NCI-H526 (cell line): ENCODE measurements at regions not wholly inside any gene's neighbourhood (a gene's known extent, or its start where the extent isn't known, plus 50 kb on each side); places are given as distances from the start of the nearest gene placed in this dataset.

Experiments
- DNase-seq, 2 experiments: peaks; one replicate each; lab custom pipeline; 2025; lab: John Stamatoyannopoulos, UW

DNA sequence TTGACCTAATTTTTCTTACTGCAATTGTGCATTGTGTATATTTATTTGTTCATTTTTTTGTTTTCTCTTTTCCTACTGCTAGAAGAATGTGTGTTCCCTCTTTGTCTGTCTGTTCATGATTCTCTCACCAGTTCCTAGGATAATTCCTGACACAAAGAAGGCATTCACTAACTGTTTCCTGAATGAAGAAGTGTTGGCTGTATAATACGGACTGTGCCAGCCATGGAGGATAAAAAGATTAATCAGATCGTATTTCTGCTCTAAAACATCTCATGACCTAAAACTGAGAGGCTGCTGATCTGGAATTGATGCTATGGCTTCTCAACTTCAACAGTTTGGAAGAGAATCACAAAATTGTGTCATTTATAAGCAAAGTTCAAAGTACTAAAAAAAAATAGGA is 563.1 kb upstream of the FRG1 start:
- DNase-seq, result no peak

DNA sequence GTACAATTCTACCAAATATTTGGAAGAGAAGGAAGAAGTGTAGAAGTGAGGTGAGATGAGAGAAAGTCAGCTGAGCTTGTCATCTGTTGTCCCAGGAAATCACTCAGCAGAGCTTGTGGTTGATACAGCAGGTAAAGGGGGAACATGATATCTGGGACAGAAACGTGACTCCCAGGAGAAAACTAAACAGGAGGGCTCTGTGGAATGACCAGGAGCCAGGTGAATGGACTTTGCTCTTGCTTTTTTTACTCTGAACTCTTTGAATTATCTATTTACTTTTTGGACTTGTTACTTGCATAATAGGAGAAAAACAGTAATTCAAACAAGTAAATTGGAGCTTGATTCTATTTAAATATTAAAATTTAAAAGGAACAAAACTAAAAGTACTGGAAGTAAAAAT is 555.6 kb upstream of the FRG1 start:
- DNase-seq, result peak; percentile 41 to 61

DNA sequence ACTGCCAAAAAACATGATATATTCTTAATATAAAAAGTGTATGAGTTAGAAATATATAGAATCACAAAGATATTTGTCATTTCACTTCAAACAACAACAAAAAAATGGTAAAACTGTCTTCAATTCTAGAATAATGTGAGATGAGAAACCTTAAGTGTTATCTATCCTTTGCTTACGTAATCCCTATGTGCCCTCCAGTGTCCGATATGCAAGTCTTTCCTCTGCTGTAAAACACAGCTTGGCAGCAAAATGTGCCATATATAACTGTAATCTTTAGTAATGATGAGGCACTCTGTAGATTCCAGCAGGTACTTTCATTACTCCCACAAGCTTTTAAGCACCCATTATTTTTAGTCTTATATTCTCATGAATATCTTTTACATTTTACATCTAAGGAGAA is 555.1 kb upstream of the FRG1 start:
- peak in 1 of 2 experiments; percentile 5 for DNase-seq

DNA sequence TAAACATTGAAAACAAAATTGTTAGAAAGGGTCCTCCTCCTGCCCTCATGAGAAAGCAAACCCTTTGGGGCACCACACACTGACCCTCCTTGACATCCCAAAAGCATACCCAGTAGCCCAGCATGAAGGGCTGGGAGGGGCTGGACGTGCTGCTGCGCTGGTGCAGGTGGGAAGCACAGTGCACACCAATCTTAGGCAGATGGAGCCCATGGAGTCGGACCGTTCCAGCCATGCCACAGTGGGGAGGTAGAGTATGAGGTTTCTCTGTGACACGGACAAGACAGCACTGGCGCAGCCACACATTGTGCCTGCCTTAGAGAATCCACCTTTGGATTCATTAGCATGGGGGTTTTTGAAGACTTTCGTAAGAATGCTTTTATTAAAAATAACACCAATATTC is 544.2 kb upstream of the FRG1 start:
- DNase-seq, result no peak

DNA sequence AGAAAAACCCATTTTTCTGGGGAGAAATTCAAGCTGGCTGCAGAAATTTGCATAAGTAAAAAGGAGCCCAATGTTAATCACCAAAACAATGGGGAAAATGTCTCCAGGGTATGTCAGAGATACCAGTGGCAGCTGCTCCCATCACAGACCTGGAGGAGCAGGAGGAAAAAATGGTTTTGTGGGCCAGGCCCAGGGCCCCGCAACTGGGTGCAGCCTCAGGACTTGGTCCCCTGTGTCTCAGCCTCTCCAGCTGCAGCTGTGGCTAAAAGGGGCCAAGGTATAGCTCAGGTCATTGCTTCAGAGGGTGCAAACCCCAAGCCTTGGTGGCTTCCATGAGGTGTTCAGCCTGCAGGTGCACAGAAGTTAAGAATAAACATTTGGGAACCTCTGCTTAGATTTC is 536.4 kb upstream of the FRG1 start:
- no peak for DNase-seq

DNA sequence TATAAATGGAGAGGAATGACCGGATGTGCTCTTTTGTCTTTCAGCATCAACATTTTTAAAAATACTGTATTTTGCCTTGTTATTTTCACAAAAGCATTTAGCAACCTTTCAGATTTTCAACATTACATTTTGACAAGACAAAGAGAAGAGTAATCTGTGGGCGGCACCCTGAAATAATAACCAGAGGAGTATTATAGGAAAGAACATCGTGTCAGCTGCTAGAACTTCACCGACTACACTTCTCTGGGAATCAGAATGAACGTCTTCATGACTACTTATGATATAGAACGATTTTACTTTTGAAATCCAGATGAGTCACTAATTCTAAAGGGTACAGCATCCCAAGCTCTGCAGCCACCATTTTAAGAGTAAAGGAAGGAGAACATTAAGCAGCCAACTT is 531.5 kb upstream of the FRG1 start:
- no peak for DNase-seq

DNA sequence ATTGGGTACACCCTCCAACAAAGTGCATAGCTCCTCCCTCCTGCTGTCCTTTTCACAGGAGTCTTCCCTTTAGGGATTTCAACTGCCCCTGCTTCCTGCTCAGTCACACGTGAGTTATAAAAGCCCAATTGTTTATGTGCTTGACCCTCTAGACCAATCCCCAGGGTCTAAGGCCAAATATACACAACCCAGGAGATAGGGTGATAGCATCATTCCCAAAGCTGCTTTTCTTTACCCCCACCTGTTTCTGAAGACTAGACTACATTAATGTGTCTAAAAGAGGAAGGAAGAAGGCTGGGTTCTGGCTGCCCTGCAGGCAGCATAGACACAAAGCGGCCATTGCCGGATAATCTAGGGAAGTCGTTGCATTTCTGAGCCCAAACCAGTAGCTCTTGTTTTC is 526.7 kb upstream of the FRG1 start:
- DNase-seq, result no peak

DNA sequence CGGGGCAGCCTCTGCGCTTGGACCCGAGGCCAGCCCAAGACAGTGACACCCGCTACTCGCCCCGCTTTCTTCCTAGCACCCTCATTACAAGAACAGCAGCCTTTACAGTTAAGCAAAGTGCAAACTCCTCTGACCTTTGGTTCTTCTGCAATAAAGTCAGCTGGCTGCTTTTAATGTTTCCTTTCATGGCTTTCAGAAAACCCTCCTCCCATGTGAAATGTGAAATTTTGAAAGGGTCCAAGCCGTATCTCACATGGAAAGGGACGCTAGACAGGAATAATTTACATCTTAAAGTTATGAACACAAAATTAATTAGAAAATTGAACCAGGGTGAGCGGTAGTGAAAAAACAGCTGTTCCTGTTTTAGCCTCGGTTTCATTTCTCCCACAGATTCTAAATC is 520.1 kb upstream of the FRG1 start:
- DNase-seq, result no peak

DNA sequence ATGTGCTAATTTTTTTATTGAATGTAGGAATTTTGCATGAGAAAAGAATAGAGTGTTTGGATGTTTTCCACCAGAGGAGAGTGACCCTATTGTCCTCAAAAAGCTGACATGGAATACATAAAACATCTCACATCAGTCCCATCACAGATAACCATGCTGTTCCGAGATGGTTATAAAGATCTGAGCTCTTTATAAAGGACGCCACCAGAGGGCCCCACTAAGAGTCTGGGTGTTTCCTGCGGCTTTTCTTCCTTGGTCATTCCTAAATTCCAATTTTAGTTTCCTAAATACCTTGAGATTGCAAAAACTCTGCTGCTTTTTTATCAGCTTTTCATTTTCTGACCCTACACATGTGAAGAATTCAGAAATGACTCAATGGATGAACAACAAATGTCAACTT is 504.5 kb upstream of the FRG1 start:
- peak in 1 of 2 experiments; percentile 25 for DNase-seq

DNA sequence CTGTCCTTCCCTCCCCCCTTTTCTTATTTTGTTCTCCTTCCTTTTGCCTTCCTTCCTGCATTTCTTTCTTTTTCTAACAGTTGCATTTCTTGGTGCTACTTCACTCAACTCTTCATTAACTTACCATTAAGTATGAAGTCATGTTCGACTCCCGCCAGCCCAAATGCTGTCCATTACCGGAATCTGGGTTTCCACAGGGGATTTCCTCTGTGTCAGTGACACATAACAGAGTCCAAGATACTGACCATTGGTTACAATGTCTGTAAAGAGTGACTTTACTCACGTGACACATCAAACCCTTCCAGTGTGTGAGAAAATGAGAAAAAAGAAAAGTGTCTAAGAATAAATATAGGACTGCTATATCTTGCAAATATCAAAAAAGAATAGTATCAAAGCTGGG is 500.0 kb upstream of the FRG1 start:
- no peak for DNase-seq

DNA sequence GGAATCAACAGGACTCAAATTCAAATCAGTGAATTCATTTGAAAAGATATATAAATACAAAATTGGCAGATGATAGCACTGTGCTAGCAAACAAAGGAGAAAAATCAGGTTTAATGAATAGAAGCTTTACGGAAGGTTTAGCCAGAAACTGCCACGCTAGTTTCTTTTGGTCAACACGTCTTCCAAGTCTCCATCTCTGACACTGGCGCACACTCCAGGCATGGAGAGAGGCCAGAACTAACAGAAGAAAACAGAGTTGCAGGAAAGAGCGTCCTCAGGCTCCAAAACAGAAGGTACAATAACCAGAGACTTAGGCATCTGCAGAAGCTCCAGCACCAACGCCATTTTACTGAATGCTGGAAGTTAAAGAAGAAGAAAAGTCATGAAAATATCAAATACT is 497.3 kb upstream of the FRG1 start:
- no peak for DNase-seq

DNA sequence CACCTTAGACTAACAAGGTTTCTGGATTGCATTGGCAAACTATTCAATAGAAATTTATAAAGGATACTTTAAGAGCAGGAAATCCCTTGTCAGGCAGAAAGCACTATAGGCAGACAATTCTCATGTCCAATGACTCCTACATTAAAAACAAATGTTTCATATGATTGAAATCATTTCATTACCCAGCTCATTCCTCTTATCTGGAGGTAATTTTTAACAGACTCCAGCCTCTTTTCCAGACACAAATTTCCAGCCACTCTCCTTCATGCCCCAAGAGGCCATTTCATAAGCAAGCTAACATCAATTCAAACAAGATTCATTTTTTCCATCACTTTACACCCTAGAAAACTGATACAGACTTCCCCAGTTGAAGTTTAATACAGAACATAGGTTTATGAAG is 495.1 kb upstream of the FRG1 start:
- no peak for DNase-seq

DNA sequence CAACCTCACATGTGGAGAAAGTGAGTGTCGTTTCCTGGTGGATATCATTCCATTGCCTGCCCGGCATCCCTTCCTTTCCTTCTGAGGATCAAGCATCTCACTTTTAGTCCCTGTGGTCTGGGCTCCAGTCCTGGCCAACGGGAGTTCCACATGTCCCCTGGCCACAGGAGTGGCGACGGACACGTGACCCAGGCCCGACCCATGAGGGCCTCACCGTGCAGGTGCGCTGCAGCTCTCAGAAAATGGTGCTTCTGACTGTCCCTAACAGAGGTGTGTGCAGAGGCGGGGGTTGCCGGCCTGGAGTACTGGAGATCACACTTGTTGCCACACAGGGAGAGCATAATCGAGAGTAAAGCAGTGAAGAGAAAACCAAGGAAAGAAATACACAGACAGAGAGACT is 476.9 kb upstream of the FRG1 start:
- no peak for DNase-seq

DNA sequence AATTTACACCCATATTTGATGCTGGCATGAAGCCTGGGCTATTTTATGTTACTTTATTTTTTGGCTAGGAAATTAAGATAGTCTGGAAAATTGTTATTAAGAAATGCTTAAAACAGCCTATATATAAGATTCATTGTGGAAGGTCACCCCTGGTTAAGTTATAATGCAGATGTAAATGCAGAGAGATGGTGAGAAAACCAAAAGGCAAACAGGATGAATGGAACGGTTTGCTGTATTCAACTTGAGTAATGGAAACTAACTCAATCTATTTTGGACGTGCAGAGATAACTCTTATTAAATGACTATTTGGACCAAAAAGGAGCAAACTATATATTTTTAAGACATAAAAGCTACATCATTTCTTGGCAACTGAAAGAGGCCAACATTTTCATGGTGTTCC is 446.3 kb upstream of the FRG1 start:
- DNase-seq, result no peak

DNA sequence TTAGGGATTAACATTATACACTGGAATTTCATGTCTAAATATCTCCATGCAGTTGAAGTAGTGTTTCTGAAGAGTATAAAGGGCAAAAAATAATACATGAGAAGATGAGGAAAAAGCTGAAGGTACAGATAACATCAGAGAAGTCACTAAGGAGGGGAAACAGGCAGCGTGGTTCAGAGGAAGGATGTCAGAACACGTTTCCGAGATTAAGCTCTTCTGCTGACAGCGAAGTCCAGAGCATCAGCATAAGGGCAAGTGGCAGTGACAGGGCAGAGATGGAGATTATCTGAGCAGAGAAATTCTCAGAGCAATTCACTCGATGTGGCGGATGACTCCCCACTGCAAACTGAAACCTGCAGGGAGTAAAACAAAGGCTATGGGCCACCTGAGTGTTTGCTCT is 443.2 kb upstream of the FRG1 start:
- no peak for DNase-seq

DNA sequence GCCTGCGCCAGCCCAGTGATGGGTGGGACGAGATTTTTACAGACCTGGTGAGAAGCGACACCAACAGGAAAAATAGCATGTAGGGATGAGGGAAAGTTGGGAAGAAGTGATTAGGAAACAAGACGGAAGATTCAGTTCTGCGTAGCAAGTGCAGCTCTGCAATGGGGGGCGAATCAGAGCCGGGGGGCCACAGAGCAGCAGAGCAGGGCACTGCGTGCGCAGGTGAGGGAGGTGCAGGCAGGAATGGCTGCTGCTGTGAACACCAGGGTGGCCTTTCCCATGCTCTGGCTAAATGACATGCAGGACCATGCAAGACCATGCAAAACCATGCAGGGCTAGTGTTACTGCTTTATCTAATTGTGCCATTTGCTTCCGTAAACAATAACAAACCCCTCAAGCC is 442.7 kb upstream of the FRG1 start:
- DNase-seq, result peak in 1 of 2 experiments; percentile 15

DNA sequence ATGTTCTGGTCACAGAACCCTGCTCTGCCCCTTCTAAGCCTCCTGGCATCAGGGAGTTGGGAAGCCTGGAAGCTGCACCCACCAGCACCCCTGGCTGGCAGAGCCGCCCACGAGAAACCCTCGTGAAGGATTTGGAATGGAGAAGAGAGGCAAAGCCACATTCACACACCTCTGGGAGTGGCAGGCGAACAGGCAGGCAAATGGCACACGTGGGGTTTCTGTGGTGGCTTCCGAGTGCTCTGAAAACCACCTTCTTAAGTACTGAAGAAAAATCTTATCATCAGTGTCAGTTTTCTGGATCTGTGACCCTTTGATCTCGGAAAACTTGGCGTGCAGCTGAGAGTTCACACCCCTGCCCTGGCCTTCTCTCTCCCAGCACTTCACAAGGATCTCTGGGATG is 442.2 kb upstream of the FRG1 start:
- no peak for DNase-seq

DNA sequence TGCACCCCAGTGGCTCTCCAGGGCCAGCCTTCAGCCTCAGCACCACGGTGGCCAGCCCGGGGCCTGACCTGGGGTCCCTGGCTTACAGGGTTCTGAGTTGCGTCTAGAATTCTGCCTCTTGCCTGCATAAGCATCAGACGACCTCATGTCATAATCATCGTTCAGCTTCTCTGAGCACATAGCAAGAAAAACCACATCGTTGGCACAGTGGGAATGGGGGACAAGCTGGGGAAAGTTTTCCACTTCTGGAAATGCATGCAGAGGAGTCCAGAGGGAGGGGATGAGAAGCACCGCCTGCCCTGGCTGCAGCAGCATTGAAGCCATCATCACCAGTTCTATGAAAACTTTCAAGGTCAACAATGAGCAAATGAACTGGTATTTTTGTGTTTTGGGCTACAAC is 441.0 kb upstream of the FRG1 start:
- no peak for DNase-seq

DNA sequence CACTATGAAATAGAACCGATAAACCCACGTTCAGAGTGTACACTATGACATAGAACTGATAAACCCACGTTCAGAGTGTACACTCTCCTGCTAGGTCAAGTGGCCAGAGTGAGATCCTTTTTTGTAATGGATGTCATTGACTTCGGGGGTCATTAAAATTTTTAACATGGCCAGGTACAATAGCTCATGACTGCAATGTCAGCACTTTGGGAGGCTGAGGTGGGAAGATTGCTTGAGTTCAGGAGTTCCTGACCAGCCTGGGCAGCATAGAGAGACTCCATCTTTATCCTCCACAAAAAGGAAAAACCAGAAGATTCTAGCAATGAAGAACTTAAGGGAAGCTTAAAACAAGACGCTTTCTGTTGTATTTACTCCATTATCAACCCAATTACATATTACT is 439.7 kb upstream of the FRG1 start:
- DNase-seq, result no peak

DNA sequence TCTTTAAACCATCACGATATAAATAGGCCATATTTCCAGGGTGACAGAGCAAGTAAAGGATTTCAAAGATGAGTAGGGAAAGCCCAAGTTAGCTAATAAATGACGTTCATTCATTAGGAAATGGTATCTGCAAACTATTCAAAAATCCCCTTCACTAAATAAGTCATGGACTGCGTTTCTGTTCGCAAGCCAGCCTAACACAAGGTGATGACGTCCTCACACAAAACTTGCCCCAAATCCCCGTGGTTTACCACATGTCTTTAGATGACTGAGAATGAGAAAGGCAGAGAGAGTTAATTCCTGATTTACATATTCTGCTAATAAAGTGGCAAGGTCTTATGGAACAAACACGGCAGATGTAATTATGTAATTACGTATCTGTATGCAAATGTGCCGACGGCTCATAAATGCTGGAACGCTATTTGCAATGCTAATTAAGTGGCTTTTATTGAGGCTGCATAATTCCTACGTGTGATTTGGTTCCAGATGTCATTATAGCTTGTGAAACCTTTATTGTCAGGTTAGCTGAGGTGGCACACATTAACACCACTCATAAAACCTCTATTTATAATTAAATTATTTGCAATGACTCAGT is 437.7 kb upstream of the FRG1 start:
- DNase-seq, result peak; percentile 29 to 65

DNA sequence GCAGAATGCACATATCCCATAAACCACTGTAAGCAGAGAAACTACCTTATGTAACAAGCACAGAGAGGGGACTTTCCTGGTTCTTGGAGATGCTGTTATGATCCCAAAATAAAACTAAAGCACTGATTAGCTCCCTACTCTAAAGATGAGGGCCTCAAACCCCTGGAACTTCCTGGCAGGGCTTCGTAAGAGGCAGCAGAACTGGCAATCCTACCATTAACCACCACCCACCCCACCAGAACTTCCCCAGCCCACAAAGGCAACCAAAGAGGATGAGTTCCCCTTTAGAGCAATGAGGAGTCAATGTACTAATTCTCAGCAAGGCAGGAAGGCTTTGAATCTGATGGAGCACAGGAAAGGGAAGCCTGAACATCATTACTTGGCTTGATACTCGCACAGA is 436.5 kb upstream of the FRG1 start:
- no peak for DNase-seq

DNA sequence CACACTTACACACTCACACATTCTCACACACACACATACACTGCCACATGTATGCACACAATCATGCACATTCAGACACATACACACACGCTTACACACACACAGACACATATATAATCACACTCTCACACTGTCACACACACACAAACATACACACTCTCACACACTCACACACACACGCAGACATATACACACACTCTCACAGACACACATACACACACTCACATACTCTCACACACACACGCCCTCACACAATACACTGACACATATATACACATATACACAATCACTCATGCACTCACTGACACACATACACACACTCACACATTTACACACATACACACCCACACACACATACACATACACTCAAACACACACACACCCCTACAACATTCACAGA is 435.3 kb upstream of the FRG1 start:
- no peak for DNase-seq

DNA sequence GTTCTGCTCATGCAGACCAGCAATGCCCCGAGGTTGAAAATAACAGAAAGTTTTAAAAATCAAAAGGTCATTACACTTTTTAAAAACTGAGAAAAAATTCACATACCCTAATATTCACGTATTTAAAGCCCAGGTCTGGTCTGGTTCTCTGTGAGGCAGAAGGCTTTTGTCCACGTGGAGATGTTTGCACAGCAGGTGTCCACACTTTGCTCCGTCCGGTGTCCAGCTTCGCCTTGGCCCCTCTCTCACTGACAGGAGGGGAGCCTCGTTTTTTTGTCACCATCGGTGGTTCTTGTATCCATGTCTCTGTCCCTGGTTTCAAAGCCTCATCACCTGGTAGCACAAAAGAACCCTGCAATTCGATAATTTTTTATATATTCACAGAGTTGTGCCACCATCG is 434.6 kb upstream of the FRG1 start:
- DNase-seq, result no peak

DNA sequence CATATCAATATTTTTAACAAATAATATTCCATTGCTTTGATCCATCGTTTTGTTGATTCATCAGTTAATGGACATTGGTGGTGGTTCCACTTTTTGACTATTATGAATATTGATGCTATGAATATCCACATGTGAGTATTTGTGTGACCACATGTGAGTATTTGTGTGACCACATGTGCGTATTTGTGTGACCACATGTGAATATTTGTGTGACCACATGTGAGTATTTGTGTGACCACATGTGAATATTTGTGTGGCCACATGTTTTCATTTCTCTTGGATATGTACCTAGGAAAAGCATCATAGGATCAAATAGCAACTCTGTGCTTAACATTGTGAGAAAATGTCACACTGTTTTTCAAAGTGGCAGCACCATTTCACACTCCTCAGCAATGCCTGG is 433.6 kb upstream of the FRG1 start:
- DNase-seq, result no peak

DNA sequence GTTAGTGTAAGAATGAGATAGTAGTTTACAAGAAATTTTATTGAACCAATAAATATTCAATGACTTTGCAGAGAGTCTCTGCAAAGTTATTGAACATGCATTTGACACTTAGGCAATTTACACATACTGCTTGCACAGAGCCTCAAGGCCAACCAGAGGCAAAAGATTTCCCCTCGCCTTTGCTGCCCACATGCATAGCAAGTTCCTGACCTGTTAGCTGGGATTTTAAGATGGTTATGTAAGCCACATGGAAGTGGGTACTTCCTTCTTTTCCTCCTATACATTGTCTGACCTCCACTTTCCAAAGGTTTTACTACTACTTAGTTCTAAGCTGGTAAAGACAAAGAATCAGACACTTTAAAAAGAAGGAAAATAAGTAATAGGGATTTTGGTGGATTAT is 430.1 kb upstream of the FRG1 start:
- no peak for DNase-seq
